CD4-positive, alpha-beta T cell treated with Interleukin-12 subunit alpha and Interleukin-12 subunit beta, for 1 hour (primary cell): ENCODE measurements at regions not wholly inside any gene's neighbourhood (a gene's known extent, or its start where the extent isn't known, plus 50 kb on each side); places are given as distances from the start of the nearest gene placed in this dataset.
"Not testable (repeated sequence)": the region's sequence is repeated elsewhere in the genome, so short reads cannot be mapped to it uniquely, and the experiment has no call there.

Experiments used
- DNase-seq: peaks from one replicate; pipeline ENCODE4 v3.0.0-alpha.2; 2020

DNA sequence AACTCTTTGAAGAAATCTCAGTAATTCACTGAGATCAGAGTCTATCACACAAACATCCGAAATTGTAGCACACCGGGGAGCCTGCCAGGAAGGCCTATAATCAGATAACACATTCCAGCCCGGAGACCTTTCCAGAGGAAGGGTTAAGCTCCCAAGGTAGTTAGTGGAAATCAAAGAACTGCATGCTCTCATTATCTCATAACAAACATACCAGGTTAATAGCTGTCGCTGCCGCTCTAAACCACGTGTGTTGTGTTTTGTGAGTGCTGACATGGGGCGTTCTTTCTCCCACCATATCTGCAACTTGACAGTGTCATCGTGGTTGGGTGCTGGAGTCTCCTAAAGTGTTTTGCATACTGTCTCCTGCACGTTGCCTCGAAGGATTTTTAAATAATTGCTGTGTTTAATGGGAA is 120.7 kb upstream of the CARD11 start:
- no peak for DNase-seq

DNA sequence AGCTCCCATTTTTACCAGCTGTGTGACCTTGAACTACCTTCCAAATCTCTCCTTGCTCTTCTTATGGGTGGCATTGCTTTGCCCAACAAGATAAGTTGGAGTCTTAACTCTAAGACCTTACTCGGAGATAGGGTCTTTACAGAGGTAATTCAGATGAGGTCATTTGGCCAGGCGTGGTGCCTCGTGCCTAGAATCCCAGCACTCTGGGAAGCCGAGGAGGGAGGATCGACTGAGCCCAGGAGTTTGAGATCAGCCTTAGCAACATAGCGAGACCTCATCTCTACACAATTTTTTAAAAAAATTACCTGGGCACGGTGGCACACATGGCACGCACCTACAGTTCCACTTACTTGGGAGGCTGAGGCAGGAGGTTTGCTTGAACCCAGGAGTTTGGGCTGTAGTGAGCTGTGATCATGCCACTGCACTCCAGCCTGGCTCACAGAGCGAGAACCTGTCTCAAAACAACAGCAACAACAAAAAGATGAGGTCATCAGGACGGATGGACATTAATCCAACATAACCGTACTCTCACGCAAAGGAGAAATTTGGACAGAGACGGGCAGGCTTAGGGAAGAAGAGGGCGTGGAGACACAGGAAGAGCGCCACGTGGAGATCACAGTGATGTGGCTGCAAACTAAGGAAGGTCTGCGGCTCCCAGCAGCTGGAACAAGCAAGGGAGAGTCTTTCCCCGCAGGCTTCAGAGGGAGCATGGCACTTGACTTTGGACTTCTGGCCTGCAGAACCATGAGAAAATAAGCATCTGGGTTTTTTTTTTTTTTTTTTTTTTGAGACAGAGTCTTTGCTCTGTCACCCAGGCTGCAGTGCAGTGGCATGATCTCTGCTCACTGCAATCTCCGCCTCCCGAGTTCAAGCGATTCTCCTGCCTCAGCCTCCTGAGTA is 122.3 kb upstream of the CARD11 start:
- no peak for DNase-seq

DNA sequence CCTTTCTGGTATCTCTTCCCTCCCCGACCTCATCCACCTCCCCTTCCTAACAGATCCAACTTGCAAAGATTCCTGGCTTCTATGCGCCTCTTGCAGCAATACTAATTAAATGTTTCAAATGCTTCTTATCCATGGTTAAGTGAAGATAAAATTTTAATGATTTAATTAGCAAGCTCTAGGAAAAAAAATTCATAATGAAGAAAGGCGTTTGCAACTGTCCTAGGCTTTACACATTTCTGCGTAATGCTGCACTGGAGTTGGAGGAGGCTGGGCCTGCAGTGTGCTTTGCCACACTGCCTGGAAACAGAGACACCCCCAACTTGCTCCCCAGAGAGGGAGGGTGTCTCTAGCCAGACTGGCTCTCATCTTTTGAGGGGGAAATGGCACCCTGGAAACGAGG is 123.9 kb upstream of the CARD11 start:
- DNase-seq: no peak

DNA sequence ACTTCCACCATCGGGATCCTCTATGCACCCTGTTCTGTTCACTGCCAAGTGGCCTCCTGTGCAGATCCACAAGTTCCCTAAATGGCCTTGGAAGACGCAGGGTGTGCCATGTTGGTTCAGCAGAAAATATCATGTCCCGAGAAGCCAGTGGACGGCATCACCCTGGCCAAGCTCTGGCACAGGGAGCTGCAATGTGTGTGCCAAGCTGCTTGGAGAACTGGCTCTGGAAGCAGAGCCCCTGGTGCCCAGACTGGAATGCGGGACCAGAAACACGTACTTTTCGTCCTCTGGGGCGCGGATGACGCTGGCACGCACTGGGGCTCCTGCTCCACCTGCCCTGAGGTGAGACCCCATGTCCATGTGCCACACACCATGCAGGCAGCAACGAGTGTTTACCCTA is 124.7 kb upstream of the CARD11 start:
- no peak for DNase-seq

DNA sequence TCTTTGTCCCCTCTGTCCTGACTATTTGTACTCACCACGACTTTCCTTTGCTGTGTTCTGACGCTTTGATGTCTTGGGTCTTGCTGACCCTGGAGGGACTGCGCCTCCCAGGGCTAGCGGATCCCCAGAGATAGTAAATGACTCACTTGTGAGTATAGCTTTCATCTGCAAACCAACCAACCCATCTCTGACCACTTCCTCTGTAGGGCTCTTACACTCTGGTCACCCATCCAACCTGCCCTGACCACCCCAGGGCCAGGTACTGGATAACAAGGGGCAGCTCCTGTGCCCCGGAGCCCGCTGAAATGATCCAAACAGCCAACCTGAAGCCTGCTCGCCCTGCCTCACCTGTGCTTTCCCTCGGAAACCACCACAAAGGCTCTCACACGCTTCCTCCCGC is 125.2 kb upstream of the CARD11 start:
- no peak for DNase-seq

DNA sequence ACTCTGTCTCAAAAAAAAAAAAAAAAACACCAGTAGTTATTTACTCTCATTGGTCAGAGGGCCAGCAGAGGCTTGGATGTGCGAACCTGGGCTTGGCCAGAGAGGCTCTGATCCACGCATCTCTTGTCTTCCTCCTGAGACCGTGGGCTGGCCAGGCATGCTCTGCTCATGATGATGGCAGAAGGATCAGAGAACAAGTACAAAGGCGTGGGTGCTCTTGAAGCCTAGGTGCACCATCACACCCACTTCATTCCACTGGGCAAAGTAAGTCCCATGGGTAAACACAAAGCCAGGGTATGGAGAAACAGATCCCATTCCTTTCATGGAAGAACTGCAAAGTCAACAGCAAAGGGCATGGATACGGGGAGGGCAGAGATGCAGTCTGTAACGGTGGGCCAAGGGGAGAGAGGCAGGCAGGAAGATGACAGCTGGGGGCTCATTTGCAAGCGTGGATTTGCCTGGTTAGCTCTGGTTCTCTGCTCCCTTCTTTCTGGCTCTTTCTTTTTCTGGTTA is 128.2 kb upstream of the SDK1 start:
- no peak for DNase-seq

DNA sequence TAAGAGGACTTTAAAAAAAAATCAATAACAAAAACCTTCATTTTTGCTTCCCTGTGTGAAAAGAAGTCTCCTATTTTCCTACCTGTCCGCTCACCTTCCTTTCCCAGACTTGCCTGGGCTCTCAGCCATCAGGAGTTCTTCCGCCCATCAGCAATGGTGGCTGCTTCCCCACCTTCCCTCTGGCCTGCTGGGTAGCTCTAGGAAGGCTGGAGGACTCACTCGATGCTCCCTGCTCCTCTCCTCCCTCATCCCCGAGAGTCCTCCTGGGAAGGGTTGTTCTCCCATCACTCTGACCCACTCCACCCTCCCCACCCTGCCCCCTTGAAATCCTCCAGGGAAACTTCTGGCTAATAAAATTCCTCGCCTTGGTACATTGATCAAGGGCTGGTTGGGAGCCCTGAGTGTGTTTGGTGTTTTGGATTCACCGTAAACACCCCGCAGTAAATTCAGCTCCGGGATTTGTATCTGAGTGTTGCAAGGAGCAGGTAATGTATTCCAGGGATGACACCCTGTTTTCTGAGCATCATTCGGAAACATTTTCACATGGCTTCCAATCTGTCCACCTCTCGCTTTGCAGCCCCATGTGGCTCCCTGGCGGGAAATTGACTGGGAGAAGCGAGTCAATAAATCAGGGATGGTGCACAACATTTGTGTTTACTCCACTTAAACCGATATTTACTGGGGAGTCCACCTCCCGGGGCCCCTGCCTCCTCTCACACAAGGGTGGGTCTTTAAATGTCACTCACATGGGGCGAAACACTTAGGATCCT is 126.4 kb upstream of the SDK1 start:
- DNase-seq: no peak

DNA sequence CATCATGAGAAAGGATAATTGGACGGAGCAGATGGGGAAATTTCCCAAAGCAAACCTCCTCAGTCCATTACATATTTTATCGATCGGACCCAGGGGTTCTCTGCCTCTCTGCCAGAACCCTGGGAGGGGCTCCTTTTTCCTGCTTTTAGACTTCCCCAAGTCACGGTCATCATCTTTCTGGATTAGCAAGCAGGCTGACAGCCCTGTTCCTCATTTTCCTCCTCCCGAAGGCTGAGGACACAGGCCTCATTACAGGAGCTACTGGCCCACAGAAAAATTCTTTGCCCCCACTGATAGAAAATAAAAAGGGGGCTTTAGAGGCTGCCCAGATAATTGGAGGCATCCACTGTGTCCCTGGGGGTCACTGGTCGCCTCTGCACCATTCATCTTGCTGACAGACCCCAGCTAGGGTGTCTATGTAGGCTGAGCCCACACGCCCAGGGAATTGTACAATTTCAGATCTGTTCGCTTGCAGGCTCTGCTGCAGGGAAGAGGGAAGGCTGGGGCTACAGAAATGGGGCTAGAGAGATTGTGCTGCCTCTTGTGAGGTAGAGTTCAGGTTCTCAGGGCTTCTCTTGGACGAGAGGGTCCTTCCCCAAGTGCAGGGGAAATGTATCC is 125.7 kb upstream of the SDK1 start:
- no peak for DNase-seq

DNA sequence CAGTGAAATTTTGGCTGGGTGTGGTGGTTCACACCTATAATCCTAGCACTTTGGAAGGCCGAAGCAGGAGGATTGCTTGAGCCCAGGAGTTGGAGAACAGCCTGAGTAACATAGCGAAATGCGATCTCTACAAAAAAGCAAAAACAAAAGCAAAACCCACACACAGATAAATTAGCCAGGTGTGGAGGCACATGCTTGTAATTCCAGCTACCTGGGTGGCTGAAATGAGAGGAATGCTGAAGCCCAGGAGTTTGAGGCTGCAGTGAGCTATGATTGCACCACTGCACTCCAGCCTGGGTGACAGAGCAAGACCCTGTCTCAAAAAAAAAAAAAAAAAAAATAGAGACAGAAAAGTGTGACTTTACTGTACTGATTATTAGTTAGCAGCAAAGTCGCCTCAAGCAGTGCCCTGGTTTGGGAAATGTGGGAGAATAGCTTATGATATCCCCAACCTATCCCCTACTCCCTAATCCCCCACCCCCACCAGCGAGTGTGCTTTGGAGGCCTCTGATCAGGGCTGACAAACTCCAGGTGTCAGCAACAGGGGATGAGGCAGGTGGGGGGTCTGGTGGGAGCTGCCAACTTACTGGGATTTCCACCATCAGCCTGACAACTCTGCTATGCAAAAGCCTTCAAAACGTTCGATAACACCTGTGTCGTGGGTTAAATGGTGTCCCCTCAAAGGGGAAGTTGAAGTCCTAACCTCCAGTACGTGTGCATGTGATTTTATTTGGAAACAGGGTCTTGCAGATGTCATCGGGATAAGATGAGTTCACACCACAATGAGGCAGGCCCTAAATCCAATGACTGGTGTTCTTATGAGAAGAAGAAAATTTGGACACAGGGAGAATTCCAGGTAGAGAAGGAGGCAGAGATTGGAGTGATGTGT is 124.7 kb upstream of the SDK1 start:
- no peak for DNase-seq

DNA sequence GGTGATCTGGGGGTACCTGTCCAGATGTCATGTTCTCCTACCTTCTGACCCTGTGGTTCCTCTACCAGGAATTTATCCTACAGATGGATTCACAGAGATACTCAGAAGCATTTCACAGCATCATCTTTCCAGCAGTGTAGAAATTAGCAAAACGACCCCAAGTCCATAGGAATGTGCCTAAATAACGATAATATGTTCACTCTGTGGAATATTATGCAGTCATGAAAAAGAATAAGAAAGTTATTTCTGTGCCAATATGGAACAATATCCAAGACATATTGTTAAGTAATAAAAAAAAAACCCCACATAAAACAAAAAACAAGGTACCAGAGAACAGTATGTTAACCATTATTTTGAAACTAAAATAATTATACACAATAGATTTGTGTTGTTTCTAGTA is 123.8 kb upstream of the SDK1 start:
- DNase-seq: no peak

DNA sequence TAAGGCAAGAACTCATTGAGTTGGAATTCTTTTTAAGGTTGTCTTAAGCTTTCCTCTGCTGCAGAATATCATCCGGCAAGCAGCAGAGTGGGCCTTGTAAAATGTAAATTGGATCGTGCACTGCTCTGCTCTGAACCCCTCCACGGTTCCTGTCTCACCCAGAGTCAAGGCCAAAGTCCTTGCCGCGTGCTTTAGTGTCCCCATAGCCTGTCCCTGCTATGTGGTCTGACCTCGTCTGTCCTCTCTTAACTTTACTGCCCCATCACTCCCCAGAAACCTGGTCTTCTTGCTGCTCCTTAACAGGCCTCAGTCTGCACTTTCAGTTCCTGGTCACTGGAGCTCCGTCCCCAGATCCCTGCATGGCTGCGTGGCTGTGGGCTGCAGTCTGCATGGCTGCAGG is 121.6 kb upstream of the SDK1 start:
- DNase-seq: no peak

DNA sequence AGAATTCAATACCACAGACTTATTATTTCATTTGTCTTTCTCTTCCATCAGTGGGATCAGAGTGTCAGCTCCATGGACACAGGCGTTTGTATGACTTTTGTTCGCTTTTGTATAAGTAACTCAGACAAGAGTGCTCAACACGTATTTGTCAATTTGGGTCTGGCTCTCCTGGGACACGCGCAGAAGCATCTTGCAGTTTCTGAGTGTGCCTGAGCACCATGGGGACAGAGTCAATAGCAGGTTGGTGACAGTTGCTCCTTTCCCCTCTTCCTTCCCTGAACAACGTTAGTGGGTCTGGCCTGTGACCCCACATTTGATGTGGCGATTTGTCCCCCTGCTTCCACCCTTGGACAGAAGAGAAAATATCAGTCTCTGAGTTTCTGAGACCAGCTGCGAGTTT is 120.4 kb upstream of the SDK1 start:
- no peak for DNase-seq

DNA sequence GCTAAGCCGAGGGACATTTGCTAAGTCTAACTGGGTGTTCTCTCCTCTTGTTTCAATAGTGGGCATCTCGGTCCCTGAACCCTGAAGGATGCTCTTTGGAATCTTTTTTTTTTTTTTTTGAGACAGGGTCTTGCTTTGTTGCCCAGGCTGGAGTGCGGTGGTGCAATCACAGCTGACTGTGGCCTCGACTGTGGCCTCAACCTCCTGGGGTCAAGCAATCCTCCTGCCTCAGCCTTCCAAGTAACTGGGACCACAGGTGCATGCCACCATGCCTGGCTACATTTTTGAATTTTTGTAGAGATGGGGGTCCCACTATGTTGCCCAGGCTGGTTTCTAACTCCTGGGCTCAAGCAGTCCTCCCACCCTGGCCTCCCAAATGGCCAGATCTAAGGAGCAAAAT is 119.0 kb upstream of the SDK1 start:
- not testable (repeated sequence) for DNase-seq

DNA sequence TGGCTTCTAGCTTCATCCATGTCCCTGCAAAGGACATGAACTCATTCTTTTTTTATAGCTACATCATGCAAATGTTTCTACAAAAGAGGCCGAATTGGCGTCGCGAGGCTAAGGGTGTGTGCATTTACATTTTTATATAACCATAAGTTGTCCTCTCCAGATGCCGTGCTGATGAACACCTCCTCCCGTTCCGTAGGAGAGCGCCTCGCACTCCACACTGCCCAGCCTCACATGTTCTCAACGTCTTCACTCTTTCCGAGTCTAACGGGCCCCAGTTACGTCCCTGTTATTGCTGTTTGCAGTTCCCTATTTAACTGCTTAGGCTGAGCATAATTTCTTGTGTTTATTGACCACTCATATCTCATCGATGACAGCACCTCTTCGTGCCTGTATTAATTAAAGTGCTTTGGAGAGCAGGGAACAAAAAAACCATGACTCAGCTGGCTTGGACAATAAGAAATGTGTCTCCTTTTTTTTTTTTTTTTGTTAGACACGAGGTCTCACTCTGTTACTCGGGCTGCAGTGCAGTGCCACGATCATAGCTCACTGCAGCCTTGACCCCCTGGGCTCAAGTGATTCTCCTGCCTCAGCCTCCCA is 113.5 kb upstream of the SDK1 start:
- DNase-seq: no peak

DNA sequence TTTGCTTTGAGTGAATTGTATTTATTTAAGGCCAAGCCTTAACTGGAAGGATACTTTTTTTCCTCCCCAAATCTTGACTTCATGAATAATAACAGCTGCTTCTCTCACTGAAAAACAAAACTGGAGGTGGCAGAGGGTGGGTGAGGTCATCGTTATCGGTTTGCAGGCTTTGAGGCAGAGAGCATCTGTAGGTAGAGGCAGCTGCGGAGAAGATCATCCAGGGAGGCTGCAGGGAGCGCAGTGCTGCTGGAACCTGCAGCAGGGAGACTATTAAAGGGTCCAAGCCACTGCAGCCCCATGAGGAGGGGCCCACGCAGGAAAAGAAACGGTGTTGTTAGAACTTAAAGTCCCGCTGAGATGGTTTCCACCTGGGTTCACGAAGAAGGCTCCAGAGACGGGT is 112.1 kb upstream of the SDK1 start:
- DNase-seq: no peak

DNA sequence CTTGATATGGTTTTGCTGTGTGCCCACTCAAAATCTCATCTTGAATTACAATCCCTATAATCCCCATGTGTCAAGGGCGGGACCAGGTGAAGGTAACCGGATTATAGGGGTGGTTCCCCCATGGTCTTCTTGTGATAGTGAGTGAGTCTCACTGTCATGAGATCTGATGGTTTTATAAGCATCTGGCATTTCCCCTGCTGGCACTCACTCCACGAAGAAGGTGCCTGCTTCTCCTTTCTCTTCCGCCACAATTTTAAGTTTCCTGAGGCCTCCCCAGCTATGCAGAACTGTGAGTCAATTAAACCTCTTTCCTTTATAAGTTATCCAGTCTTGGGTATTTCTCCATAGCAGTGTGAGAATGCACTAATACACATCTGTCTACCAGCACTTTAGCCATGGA is 109.5 kb upstream of the SDK1 start:
- no peak for DNase-seq

DNA sequence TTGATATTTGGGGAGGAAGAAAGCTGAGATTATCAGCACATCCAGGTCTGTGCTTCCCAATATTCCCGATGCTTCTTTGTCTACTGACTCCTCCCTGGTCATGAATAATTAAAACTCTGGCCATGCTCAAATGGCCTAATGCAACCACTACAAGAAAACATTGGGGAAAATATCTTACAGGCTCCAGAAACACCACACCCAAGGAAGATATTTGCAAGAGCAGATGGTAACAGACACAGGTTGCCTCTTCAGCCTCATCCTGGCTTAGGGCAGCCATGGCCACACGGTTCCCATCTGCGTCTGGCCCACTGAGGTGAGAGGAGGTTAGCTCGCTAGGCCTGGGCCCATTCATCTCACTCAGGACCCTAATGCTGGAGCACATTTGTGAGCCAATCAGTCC is 108.4 kb upstream of the SDK1 start:
- no peak for DNase-seq

DNA sequence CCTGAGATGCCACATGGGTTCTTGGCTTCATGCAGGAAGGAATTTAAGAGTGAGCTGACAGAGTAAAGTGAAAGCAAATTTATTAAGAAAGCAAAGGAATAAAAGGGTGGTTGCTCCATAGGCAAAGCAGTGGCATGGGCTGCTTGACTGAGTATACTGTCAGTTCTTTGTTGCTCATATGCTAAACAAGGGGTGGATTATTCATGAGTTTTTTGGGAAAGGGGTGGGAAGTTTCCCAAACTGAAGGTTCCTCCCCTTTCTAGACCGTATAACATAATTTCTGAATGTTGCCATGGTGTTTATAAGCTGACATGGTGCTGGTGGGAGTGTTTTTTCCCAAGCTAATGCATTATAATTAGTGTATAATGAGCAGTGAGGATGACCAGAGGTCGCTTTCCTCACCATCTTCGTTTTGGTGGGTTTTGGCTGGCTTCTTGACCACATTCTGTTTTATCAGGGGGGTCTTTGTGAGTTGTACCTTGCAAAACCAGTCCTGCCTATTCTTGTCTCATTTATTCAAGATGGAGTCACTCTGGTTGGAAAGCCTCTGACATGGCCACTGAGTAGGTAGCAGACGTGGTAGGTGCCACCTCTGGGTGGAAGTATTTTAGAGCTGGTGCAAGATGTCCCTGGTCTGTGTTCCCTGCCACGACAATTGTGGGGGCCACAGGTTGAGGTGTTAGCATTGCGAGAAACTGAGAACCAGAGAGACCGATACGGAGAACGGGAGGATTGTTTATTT is 107.5 kb upstream of the SDK1 start:
- no peak for DNase-seq

DNA sequence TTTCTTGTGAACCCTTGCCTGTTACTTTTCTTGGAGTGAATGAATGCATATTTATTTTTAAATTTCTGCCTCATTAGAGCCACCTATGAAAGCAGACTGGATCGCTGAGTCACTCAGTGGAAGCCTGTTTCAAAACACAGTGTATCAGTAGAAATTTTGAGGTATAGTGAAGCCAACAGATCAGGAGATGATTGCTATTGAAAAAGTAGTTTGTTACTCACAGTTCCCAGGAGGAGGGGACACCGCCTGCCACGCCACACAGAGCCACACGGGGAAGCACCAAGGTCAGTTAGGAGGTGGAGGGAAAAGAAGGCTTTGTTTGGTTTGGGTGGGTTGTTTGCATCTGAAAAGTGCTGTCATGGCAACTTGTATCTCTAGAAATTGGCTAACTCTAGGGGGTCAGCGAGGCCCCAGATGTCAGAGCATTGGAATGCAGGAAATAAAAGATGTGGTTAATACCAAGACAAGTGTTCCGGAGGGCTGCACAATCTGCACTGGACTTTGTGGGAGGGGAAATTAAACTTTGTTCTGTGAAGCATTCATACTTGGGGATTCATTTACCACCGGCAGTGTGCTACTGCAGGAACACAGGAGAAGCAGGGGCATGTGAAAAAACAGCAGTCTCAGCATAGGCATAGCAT is 106.4 kb upstream of the SDK1 start:
- DNase-seq: no peak

DNA sequence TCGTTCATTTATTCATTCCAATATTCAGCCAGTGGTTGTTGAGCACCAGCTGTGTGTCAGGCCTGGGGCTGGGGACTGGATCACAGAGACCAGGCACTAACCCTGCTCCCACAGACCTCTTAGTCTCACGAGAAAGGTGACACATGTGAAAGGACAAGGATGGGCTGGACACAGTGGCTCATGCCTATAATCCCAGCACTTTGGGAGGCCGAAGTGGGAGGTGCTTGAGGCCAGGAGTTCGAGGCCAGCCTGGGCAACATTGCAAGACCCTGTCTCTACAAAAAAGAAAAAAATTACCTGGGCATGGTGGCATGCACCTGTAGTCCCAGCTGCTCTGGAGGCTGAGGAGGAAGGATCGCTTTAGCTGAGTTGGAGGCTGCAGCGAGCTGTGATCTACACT is 105.9 kb upstream of the SDK1 start:
- no peak for DNase-seq
